ENCODE measurements at regions not wholly inside any gene's neighbourhood (a gene's known extent, or its start where the extent isn't known, plus 50 kb on each side); places are given as distances from the start of the nearest gene placed in this dataset.

DNA sequence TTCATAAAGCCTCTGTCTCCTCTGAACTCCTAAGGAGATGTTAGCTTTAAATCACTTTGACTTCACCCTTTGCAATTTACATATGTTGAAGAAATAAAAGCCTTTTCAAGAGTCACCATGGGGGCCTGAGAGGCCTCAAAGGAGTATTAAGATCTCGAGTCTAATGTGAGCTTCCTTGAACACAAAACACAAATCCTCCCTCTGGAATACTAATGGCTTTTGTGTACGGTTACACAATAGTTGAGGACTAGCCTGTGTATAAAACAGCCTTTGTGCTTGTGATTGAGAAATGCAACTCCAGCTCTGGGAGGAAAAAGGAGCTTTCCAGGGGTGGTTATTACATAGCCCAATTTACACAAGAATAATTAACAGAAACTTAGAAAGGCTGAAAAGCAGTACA is 1140.2 kb downstream of the CDH11 start:
- Histone ChIP-seq H3K79me2 (ENCODE audit: low read length) (no peaks in the 10 kb centered on the region), H3K36me3 (replicated peaks; ENCODE audit: insufficient read depth, low read length) (no peaks in the 10 kb centered on the region)

DNA sequence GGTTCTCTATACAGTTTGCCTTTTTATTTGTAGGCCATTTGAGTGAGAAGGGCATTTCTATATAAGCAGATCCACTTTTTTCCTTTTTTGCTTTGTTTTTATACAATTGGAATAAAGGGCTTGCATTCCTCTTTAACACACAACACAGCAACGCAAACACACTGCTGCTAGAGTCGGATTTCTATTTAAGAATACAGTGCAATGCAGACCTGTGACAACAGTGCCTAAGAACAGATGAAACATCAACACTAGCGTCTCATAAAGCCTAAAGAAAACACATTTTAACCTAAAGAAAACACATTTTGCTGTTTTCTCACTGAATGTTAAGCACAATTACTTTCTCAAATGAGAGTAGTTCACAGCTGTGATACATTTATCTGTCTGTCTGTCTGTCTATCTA is 1141.1 kb downstream of the CDH11 start:
- H3K4me2 ChIP-seq (ENCODE audit: low read depth, low read length) = no peak overlapping the region

More for the DNA sequence above, 1140.2 kb downstream of the CDH11 start:
- Histone ChIP-seq H3K4me2 (ENCODE audit: low read depth, low read length) (no peak overlapping the region), H3K27me3 (replicated peaks; ENCODE audit: insufficient read depth, low read length) (no peaks in the 10 kb centered on the region), H3K4me3 (ENCODE audit: low read length) (no peak overlapping the region), H3F3A (ENCODE audit: insufficient read depth, low read length) (no peaks in the 10 kb centered on the region), H2AFZ (ENCODE audit: low read length) (no peak overlapping the region), H3K27ac (ENCODE audit: low read length) (no peak overlapping the region), H4K20me1 (ENCODE audit: insufficient read depth, low read length) (no peaks in the 10 kb centered on the region), H3K4me1 (ENCODE audit: low read length) (no peaks in the 10 kb centered on the region), H3K9ac (ENCODE audit: low read length) (no peak overlapping the region), H3K9me3 (replicated peaks; ENCODE audit: insufficient read depth, low read length) (no peaks in the 10 kb centered on the region), H3K9me2 (replicated peaks; ENCODE audit: insufficient read depth, low read length) (no peaks in the 10 kb centered on the region)
- TF ChIP-seq, protein P1, sequence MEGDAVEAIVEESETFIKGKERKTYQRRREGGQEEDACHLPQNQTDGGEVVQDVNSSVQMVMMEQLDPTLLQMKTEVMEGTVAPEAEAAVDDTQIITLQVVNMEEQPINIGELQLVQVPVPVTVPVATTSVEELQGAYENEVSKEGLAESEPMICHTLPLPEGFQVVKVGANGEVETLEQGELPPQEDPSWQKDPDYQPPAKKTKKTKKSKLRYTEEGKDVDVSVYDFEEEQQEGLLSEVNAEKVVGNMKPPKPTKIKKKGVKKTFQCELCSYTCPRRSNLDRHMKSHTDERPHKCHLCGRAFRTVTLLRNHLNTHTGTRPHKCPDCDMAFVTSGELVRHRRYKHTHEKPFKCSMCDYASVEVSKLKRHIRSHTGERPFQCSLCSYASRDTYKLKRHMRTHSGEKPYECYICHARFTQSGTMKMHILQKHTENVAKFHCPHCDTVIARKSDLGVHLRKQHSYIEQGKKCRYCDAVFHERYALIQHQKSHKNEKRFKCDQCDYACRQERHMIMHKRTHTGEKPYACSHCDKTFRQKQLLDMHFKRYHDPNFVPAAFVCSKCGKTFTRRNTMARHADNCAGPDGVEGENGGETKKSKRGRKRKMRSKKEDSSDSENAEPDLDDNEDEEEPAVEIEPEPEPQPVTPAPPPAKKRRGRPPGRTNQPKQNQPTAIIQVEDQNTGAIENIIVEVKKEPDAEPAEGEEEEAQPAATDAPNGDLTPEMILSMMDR (IDR thresholded peaks at IDR 0.05; ENCODE audit: low read length) = no peak
- TF ChIP-seq EZH2phosphoT487 (IDR thresholded peaks at IDR 0.05; ENCODE audit: low read length) (no peak), EZH2 (optimal IDR thresholded peaks at IDR 0.05; ENCODE audit: low read depth, low read length) (no peak)
- DNase-seq = no peak

DNA sequence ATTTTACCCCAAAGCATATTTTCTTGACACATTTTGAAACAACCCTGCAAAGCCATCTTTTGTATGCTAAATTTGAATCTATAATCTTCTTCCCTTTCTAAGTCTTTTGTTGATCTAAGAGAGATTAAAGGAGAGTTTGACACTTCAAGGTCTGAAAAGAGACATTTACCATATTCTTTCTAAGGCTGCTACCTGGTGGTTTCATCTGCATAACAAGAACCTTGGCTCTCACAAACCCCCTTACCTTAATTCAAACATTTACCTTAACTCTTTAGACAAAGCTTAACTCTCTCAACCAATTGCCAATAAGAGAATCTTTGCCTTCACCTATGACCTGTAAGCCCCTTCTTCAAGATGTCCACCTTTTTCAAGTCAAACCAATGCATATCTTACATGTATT is 1143.6 kb downstream of the CDH11 start:
- H3K27me3 ChIP-seq (replicated peaks; ENCODE audit: insufficient read depth, low read length) = no peaks in the 10 kb centered on the region
- H3K4me1 ChIP-seq (ENCODE audit: low read length) = no peaks in the 10 kb centered on the region
- H3K9me3 ChIP-seq (replicated peaks; ENCODE audit: insufficient read depth, low read length) = no peaks in the 10 kb centered on the region
- H3K4me2 ChIP-seq (ENCODE audit: low read depth, low read length) = no peak overlapping the region
- H3F3A ChIP-seq (ENCODE audit: insufficient read depth, low read length) = no peaks in the 10 kb centered on the region
- H3K36me3 ChIP-seq (replicated peaks; ENCODE audit: insufficient read depth, low read length) = no peaks in the 10 kb centered on the region
- no peak overlapping the region for H3K4me3 ChIP-seq (ENCODE audit: low read length)
- no peaks in the 10 kb centered on the region for H3K79me2 ChIP-seq (ENCODE audit: low read length)
- no peaks in the 10 kb centered on the region for H3K9me2 ChIP-seq (replicated peaks; ENCODE audit: insufficient read depth, low read length)
- H3K27ac ChIP-seq (ENCODE audit: low read length) = no peak overlapping the region
- DNase-seq = no peak
- TF ChIP-seq EZH2 (optimal IDR thresholded peaks at IDR 0.05; ENCODE audit: low read depth, low read length) = no peak
- no peak overlapping the region for H3K9ac ChIP-seq (ENCODE audit: low read length)
- H2AFZ ChIP-seq (ENCODE audit: low read length) = no peak overlapping the region
- H4K20me1 ChIP-seq (ENCODE audit: insufficient read depth, low read length) = no peaks in the 10 kb centered on the region

More for the DNA sequence above, 1141.1 kb downstream of the CDH11 start:
- Histone ChIP-seq H3K9me2 (replicated peaks; ENCODE audit: insufficient read depth, low read length) (no peaks in the 10 kb centered on the region), H3K9ac (ENCODE audit: low read length) (no peak overlapping the region), H3K79me2 (ENCODE audit: low read length) (no peaks in the 10 kb centered on the region), H4K20me1 (ENCODE audit: insufficient read depth, low read length) (no peaks in the 10 kb centered on the region), H3K9me3 (replicated peaks; ENCODE audit: insufficient read depth, low read length) (no peaks in the 10 kb centered on the region), H2AFZ (ENCODE audit: low read length) (no peak overlapping the region), H3K27ac (ENCODE audit: low read length) (no peak overlapping the region), H3K4me1 (ENCODE audit: low read length) (no peaks in the 10 kb centered on the region), H3F3A (ENCODE audit: insufficient read depth, low read length) (no peaks in the 10 kb centered on the region), H3K27me3 (replicated peaks; ENCODE audit: insufficient read depth, low read length) (no peaks in the 10 kb centered on the region), H3K4me3 (ENCODE audit: low read length) (no peak overlapping the region), H3K36me3 (replicated peaks; ENCODE audit: insufficient read depth, low read length) (no peaks in the 10 kb centered on the region)
- TF ChIP-seq EZH2 (optimal IDR thresholded peaks at IDR 0.05; ENCODE audit: low read depth, low read length) (no peak), EZH2phosphoT487 (IDR thresholded peaks at IDR 0.05; ENCODE audit: low read length) (no peak)
- TF ChIP-seq, protein P1 (IDR thresholded peaks at IDR 0.05; ENCODE audit: low read length) = no peak
- no peak for DNase-seq

DNA sequence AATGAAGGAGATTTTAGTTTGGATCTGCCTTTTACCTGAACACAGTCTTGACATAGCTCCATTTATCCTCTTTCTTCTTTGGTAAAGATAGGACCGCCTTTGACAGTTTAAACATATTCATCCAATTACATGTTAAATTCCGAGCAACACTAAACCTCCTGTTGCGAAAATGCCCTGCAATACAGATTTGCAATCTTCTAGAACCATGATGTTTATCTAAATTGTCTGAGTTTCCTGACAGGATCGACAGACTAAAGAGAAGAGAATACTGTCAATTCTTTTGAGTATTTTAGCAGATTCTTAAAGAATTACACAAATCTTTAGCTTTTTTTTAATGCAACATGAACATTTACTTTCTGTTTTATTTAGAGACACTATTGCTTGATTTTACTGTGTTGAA is 1145.5 kb downstream of the CDH11 start:
- Histone ChIP-seq H3K9ac (ENCODE audit: low read length) (no peak overlapping the region), H3K27me3 (replicated peaks; ENCODE audit: insufficient read depth, low read length) (no peaks in the 10 kb centered on the region), H3K79me2 (ENCODE audit: low read length) (no peaks in the 10 kb centered on the region), H3F3A (ENCODE audit: insufficient read depth, low read length) (no peaks in the 10 kb centered on the region), H4K20me1 (ENCODE audit: insufficient read depth, low read length) (no peaks in the 10 kb centered on the region), H3K27ac (ENCODE audit: low read length) (no peak overlapping the region), H3K4me2 (ENCODE audit: low read depth, low read length) (no peak overlapping the region), H3K9me3 (replicated peaks; ENCODE audit: insufficient read depth, low read length) (no peaks in the 10 kb centered on the region), H3K36me3 (replicated peaks; ENCODE audit: insufficient read depth, low read length) (no peaks in the 10 kb centered on the region), H3K4me3 (ENCODE audit: low read length) (no peak overlapping the region), H3K4me1 (ENCODE audit: low read length) (no peaks in the 10 kb centered on the region), H2AFZ (ENCODE audit: low read length) (no peak overlapping the region), H3K9me2 (replicated peaks; ENCODE audit: insufficient read depth, low read length) (no peaks in the 10 kb centered on the region)
- TF ChIP-seq, protein P1 (IDR thresholded peaks at IDR 0.05; ENCODE audit: low read length) = no peak
- TF ChIP-seq EZH2 (optimal IDR thresholded peaks at IDR 0.05; ENCODE audit: low read depth, low read length) (no peak), EZH2phosphoT487 (IDR thresholded peaks at IDR 0.05; ENCODE audit: low read length) (no peak)
- no peak for DNase-seq
